SK-N-SH treated with all-trans-retinoic acid at 6 μM for 48 hours (cell line): ENCODE measurements at regions not wholly inside any gene's neighbourhood (a gene's known extent, or its start where the extent isn't known, plus 50 kb on each side); places are given as distances from the start of the nearest gene placed in this dataset.
"Not testable (repeated sequence)": the region's sequence is repeated elsewhere in the genome, so short reads cannot be mapped to it uniquely, and the experiment has no call there.

ENCODE experiments used
- ATAC-seq: fragments of 200-7000 bp; cut with Tn5 transposase; 3 replicates; pipeline ENCODE4 v1.9.1; 2020; ENCODE audit warnings: mild to moderate bottlenecking, moderate library complexity
- ARNTL ChIP-seq: fragments of 450-650 bp; formaldehyde crosslinking; IDR thresholded peaks from 2 replicates; pipeline ENCODE4 v1.5.0; 2020; ENCODE audit warnings: low read depth, mild to moderate bottlenecking, moderate library complexity, borderline replicate concordance
- BACH2 ChIP-seq: fragments of 250-450 bp; sonication (Bioruptor Pico); IDR thresholded peaks from 2 replicates; pipeline ENCODE4 v1.9.0; 2021; ENCODE audit warnings: mild to moderate bottlenecking, borderline replicate concordance
- CREB5 ChIP-seq: fragments of 250-450 bp; sonication (Bioruptor Pico); IDR thresholded peaks from 2 replicates; pipeline ENCODE4 v1.5.1; 2020; ENCODE audit warnings: low read depth, mild to moderate bottlenecking, moderate library complexity
- ESRRG ChIP-seq: fragments of 250-450 bp; sonication (Bioruptor Pico); IDR thresholded peaks from 2 replicates; pipeline ENCODE4 v1.6.1; 2021; ENCODE audit warnings: mild to moderate bottlenecking
- GLIS3 ChIP-seq: fragments of 250-450 bp; sonication (Bioruptor Pico); IDR thresholded peaks from 2 replicates; pipeline ENCODE4 v1.5.0; 2020; ENCODE audit warnings: mild to moderate bottlenecking, moderate library complexity
- ISL1 ChIP-seq: fragments of 250-450 bp; sonication (Bioruptor Pico); IDR thresholded peaks from 2 replicates; pipeline ENCODE4 v2.1.2; 2022; ENCODE audit warnings: mild to moderate bottlenecking, moderate library complexity
- OSR1 ChIP-seq: fragments of 250-450 bp; sonication (Bioruptor Pico); IDR thresholded peaks from 2 replicates; pipeline ENCODE4 v1.8.0; 2022; ENCODE audit warnings: moderate library complexity, mild to moderate bottlenecking, inconsistent platforms
- PATZ1 ChIP-seq: fragments of 250-450 bp; sonication (Bioruptor Pico); IDR thresholded peaks from 2 replicates; pipeline ENCODE4 v1.8.0; 2020; ENCODE audit warnings: mild to moderate bottlenecking, moderate library complexity, borderline replicate concordance
- POU6F1 ChIP-seq: fragments of 250-450 bp; sonication (Bioruptor Pico); IDR thresholded peaks from 2 replicates; pipeline ENCODE4 v1.8.0; 2021; ENCODE audit warnings: low read depth, mild to moderate bottlenecking, moderate library complexity, borderline replicate concordance
- PPARA ChIP-seq: fragments of 250-450 bp; sonication (Bioruptor Pico); IDR thresholded peaks from 2 replicates; pipeline ENCODE4 v1.5.0; 2020; ENCODE audit warnings: mild to moderate bottlenecking, borderline replicate concordance
- RARB ChIP-seq: fragments of 250-450 bp; sonication (Bioruptor Pico); IDR thresholded peaks from 2 replicates; pipeline ENCODE4 v1.8.0; 2021; ENCODE audit warnings: mild to moderate bottlenecking, moderate library complexity
- SNAI2 ChIP-seq: fragments of 250-450 bp; sonication (Bioruptor Pico); IDR thresholded peaks from 2 replicates; pipeline ENCODE4 v1.5.0; 2020; ENCODE audit warnings: mild to moderate bottlenecking, moderate library complexity
- TCF4 ChIP-seq: fragments of 250-450 bp; sonication (Bioruptor Pico); IDR thresholded peaks from 2 replicates; pipeline ENCODE4 v1.8.0; 2021; ENCODE audit warnings: mild to moderate bottlenecking, moderate library complexity, borderline replicate concordance
- TOX ChIP-seq: fragments of 250-450 bp; sonication (Bioruptor Pico); IDR thresholded peaks from 2 replicates; pipeline ENCODE4 v1.8.0; 2021; ENCODE audit warnings: mild to moderate bottlenecking, moderate library complexity, borderline replicate concordance
- ZC3H10 ChIP-seq: fragments of 250-450 bp; sonication (Bioruptor Pico); IDR thresholded peaks from 2 replicates; pipeline ENCODE4 v1.5.1; 2021; ENCODE audit warnings: mild to moderate bottlenecking, moderate library complexity
- ZFP30 ChIP-seq: fragments of 450-650 bp; formaldehyde crosslinking; IDR thresholded peaks from 2 replicates; pipeline ENCODE4 v1.5.0; 2022; ENCODE audit warnings: mild to moderate bottlenecking, moderate library complexity
- ZNF565 ChIP-seq: fragments of 450-650 bp; formaldehyde crosslinking; conservative IDR thresholded peaks from 2 replicates; pipeline ENCODE4 v1.5.0; 2020; ENCODE audit warnings: low read depth, mild to moderate bottlenecking, moderate library complexity
- ZNF70 ChIP-seq: fragments of 450-650 bp; formaldehyde crosslinking; IDR thresholded peaks from 2 replicates; pipeline ENCODE4 v1.5.0; 2020; ENCODE audit warnings: mild to moderate bottlenecking, moderate library complexity
- ZNF8 ChIP-seq: fragments of 450-650 bp; formaldehyde crosslinking; IDR thresholded peaks from 2 replicates; pipeline ENCODE4 v1.5.0; 2020; ENCODE audit warnings: mild to moderate bottlenecking, moderate library complexity
- TF ChIP-seq, protein P1 (sequence below): fragments of 250-450 bp; sonication (Bioruptor Pico); IDR thresholded peaks from 2 replicates; pipeline ENCODE4 v1.5.0; 2020; ENCODE audit warnings: mild to moderate bottlenecking, moderate library complexity
- TF ChIP-seq, protein P2 (sequence below): fragments of 250-450 bp; sonication (Bioruptor Pico); IDR thresholded peaks from 2 replicates; pipeline ENCODE4 v1.5.1; 2021; ENCODE audit warnings: mild to moderate bottlenecking, moderate library complexity

DNA sequence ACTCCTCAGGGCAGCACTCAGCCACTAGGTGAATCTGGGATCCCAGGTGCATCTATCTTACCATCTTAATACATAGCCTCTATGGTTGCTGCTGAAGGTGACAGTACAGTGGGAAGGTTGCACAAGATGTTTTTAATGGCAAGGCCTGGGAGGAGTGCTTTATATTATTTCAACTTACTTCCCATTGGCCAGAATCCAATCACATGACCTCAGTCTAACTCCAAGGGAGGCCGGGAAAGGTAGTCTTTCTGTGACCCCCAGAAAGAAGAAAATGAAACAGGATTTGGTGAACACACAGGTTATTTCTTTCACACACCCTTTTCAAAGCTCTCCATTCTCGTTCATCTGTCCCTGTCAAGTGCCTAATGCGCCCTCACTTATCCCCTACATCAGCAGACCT, 189.1 kb upstream of the ATP6AP2 start:
- ATAC-seq, result no peak
- no peak for TF ChIP-seq ZC3H10
- no peak for TF ChIP-seq BACH2 (CRISPR knock-in tag)
- TF ChIP-seq OSR1 (CRISPR knock-in tag), result no peak
- no peak for TF ChIP-seq POU6F1 (CRISPR knock-in tag)
- TF ChIP-seq, protein P1, sequence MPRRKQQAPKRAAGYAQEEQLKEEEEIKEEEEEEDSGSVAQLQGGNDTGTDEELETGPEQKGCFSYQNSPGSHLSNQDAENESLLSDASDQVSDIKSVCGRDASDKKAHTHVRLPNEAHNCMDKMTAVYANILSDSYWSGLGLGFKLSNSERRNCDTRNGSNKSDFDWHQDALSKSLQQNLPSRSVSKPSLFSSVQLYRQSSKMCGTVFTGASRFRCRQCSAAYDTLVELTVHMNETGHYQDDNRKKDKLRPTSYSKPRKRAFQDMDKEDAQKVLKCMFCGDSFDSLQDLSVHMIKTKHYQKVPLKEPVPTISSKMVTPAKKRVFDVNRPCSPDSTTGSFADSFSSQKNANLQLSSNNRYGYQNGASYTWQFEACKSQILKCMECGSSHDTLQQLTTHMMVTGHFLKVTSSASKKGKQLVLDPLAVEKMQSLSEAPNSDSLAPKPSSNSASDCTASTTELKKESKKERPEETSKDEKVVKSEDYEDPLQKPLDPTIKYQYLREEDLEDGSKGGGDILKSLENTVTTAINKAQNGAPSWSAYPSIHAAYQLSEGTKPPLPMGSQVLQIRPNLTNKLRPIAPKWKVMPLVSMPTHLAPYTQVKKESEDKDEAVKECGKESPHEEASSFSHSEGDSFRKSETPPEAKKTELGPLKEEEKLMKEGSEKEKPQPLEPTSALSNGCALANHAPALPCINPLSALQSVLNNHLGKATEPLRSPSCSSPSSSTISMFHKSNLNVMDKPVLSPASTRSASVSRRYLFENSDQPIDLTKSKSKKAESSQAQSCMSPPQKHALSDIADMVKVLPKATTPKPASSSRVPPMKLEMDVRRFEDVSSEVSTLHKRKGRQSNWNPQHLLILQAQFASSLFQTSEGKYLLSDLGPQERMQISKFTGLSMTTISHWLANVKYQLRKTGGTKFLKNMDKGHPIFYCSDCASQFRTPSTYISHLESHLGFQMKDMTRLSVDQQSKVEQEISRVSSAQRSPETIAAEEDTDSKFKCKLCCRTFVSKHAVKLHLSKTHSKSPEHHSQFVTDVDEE (CRISPR knock-in tag), result no peak
- TF ChIP-seq ESRRG (CRISPR knock-in tag), result no peak
- no peak for TF ChIP-seq PPARA (CRISPR knock-in tag)
- TF ChIP-seq GLIS3 (CRISPR knock-in tag), result no peak
- no peak for TF ChIP-seq TCF4
- TF ChIP-seq PATZ1 (CRISPR knock-in tag), result no peak
- no peak for TF ChIP-seq RARB (CRISPR knock-in tag)
- no peak for TF ChIP-seq CREB5 (CRISPR knock-in tag)

DNA sequence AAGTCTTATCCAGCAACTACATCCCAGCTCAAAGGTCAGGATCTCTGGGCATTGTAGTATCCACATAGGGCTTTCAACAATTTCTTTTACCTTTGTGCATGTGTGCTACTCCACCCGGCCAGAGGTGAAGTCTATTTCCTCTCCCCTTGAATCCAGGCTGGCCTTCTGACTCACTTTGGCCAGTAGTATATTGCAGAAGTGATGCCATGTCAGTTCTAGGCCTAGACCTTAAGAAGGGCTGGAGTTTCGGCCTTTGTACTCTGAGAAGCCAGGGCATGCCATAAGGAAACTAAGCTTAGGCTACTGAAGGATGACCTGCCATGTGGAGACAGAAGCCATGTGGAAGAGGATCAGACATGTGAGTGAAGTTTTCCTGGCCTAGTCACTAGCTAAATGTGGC, 191.2 kb upstream of the ATP6AP2 start:
- TF ChIP-seq BACH2 (CRISPR knock-in tag), result no peak
- no peak for TF ChIP-seq POU6F1 (CRISPR knock-in tag)
- no peak for TF ChIP-seq ISL1
- no peak for TF ChIP-seq RARB (CRISPR knock-in tag)
- no peak for TF ChIP-seq ZFP30
- ATAC-seq, result no peak

GRCh38 chrX:40388441-40388840, 192.3 kb upstream of the ATP6AP2 start:
- no peak for TF ChIP-seq TOX
- TF ChIP-seq SNAI2 (CRISPR knock-in tag), result no peak
- no peak for TF ChIP-seq OSR1 (CRISPR knock-in tag)
- no peak for TF ChIP-seq PATZ1 (CRISPR knock-in tag)
- no peak for TF ChIP-seq RARB (CRISPR knock-in tag)
- no peak for TF ChIP-seq ARNTL (CRISPR knock-in tag)
- TF ChIP-seq PPARA (CRISPR knock-in tag), result no peak
- TF ChIP-seq ESRRG (CRISPR knock-in tag), result no peak
- TF ChIP-seq ZNF565, result no peak
- TF ChIP-seq GLIS3 (CRISPR knock-in tag), result no peak
- no peak for TF ChIP-seq ZNF8 (CRISPR knock-in tag)
- TF ChIP-seq, protein P2, sequence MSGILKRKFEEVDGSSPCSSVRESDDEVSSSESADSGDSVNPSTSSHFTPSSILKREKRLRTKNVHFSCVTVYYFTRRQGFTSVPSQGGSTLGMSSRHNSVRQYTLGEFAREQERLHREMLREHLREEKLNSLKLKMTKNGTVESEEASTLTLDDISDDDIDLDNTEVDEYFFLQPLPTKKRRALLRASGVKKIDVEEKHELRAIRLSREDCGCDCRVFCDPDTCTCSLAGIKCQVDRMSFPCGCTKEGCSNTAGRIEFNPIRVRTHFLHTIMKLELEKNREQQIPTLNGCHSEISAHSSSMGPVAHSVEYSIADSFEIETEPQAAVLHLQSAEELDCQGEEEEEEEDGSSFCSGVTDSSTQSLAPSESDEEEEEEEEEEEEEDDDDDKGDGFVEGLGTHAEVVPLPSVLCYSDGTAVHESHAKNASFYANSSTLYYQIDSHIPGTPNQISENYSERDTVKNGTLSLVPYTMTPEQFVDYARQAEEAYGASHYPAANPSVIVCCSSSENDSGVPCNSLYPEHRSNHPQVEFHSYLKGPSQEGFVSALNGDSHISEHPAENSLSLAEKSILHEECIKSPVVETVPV (CRISPR knock-in tag), result no peak
- TF ChIP-seq ZC3H10, result no peak
- TF ChIP-seq ZFP30, result no peak
- TF ChIP-seq TCF4, result no peak
- TF ChIP-seq BACH2 (CRISPR knock-in tag), result no peak
- no peak for TF ChIP-seq ZNF70 (CRISPR knock-in tag)
- no peak for TF ChIP-seq ISL1
- no peak for ATAC-seq

DNA sequence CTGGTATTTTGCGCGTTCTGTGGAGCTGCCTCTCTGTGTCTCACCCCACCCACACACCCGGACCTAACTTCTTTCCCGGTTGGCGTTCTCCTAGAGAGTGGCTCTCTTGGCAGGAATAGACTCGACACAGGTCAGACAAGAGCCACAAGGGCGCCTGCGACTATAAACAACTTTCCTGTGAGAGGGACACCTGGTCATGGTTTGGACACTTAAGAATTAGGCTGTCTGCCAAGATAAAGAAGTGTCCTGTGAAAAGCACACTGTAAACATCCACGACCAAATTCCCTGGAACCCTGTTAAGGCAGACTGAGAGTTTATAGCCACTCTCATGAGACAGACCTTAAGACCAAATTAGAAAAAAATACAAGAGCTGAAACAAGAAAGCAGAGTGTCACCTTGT, 192.9 kb upstream of the ATP6AP2 start:
- not testable (repeated sequence) for ATAC-seq

DNA sequence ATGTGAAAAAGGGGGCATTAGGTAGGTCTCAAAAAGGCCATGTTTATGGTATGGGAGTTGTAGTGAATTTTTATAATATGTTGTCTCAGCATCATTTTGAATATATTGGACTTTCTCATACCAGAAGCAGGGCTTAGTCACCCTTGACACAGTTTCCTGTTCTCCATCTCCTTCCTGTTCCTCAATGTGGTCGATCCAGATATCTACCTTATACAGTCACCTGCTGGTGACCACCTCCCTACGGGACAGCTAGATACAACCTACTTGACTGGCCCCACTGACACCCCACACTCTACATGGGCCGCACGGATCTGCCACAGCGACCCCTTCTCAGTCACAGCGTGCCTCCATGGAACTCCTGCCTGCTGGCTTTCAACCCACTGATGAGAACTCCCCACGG, 193.5 kb upstream of the ATP6AP2 start:
- ATAC-seq, result not testable (repeated sequence)
